ENCODE measurements at regions not wholly inside any gene's neighbourhood (a gene's known extent, or its start where the extent isn't known, plus 50 kb on each side); places are given as distances from the start of the nearest gene placed in this dataset.
"Not testable (repeated sequence)": the region's sequence is repeated elsewhere in the genome, so short reads cannot be mapped to it uniquely, and the experiment has no call there.

DNA sequence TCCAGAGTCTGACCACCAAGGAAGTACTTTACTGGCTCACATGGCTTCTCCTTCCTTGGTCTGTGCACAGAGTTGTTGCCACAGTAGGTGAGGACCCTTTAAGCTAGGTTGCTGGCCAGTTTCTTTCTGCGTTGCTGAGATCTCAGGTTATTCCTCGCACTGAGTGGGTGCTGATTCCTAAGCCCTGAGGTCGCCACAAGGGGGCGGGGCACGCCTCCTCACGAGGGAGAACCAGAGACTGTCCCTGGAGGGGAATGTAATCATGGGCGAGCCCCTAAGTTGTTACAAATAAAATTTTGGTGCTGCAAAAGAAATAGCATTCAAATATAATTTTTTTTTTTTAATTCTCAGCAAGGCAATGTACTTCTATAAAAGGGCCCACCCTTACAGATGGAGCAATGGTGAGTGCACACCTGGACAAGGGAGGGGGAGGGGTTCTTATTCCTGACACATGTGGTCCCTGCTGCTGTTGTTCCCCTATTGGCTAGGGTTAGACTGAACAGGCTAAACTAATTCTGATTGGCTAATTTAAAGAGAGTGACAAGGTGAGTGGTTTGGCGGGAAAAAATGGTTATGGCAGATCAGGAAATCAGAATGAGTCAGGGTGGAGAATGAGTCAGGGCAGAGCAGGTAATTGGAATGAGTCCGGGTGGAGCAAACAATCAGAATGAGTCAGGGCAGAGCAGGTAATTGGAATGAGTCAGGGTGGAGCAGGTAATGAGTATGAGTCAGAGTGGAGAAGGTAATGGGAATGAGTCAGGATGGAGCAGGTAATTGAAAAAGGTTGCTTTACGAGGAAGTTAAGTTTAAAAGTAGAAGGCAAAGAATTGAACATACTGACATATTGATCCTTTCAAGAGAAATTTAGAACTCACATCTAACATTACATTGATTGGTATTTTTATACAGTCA is 107.5 kb downstream of the VSIG4 start:
- no peak for TF ChIP-seq CTCF (IDR thresholded peaks at IDR 0.05; ENCODE audit: unreplicated experiment)
- Mint-ChIP-seq H3K27me3 (ENCODE audit: low read depth) (no peaks in the 10 kb centered on the region), H3K4me3 (no peak overlapping the region), H3K27ac (no peak overlapping the region), H3K4me1 (no peaks in the 10 kb centered on the region), H3K36me3 (no peaks in the 10 kb centered on the region), H3K9me3 (peaks cover 40% of the 10 kb centered on the region)
- DNase-seq (ENCODE audit: low spot score in 2 of 2, unreplicated experiment in 2 of 2) = no peak

DNA sequence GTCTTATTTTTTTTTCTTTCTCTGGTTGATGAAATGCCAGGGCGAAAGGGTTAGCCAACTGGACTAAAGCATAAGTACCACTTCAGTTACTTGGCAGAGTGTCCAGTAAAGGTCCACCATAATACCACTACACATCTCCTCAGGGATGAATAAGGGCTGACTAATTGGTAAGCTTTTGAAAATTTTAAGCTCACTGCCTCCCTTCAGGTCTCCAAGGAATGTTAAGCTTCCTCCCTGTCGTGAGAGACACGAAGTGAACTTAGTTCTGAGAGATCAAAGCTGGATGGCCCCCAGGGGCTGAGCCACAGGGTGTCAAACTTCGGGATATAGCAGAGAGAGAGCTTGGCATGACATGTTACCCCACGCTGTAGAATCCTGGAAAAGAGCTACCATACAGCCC is 111.4 kb downstream of the VSIG4 start:
- DNase-seq (ENCODE audit: low spot score in 2 of 2, unreplicated experiment in 2 of 2) = no peak
- TF ChIP-seq CTCF (IDR thresholded peaks at IDR 0.05; ENCODE audit: unreplicated experiment) = no peak
- no peaks in the 10 kb centered on the region for H3K36me3 Mint-ChIP-seq
- peaks cover 52% of the 10 kb centered on the region for H3K9me3 Mint-ChIP-seq
- no peak overlapping the region for H3K4me3 Mint-ChIP-seq
- H3K27ac Mint-ChIP-seq = no peak overlapping the region
- H3K4me1 Mint-ChIP-seq = no peaks in the 10 kb centered on the region
- H3K27me3 Mint-ChIP-seq (ENCODE audit: low read depth) = no peaks in the 10 kb centered on the region

- not testable (repeated sequence) for DNase-seq (ENCODE audit: low spot score in 2 of 2, unreplicated experiment in 2 of 2); H3K36me3 Mint-ChIP-seq; H3K27ac Mint-ChIP-seq; H3K4me3 Mint-ChIP-seq; H3K27me3 Mint-ChIP-seq (ENCODE audit: low read depth); H3K4me1 Mint-ChIP-seq
- peaks cover 52% of the 10 kb centered on the region for H3K9me3 Mint-ChIP-seq
Measured at GRCh38 chrX:65927386-65927785, 112.5 kb downstream of the VSIG4 start.

DNA sequence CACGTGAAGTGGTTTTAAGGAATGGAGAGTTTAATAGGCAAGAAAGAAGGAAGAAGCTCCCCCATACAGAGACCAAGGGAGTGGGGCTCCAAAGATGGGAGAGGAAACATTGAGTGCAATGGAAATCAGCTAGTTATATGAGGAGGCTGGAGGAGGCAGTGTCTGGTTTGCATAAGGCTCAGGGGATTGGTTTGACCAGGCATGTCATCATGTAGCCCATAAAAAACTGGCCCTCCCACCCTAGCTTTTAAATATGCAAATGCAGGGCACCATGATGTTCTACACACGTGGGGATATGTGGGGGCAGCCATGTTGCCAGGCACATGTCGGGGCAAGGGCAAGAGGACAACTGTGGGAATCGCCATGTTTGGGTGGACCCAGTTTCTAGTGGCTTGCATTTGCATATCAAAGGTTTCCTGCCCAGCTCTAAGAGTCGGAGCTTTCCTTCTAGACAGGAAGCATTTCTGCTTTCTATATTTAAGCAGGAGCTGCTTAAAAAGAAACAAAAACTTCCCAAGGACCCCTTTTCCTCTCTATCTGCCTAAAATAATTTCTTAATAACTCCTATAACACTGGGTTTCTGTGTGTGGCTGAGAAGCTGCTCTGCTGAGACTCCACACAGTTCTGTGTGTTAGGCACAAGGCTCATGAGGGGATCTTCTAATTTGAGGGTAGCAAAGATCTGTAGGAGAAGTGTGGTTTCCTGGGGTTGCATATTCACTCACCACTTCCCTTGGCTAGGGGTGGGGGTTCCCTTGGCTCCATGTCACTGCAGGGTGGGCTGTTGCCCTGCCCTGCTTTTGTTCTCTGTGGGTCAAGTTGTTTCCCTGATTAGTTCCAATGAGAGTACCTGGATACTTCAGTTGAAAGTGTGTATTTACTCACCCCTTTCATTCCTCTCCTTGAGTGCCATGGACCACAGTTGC is 113.5 kb downstream of the VSIG4 start:
- no peak overlapping the region for H3K27ac Mint-ChIP-seq
- H3K27me3 Mint-ChIP-seq (ENCODE audit: low read depth) = no peaks in the 10 kb centered on the region
- no peak for TF ChIP-seq CTCF (IDR thresholded peaks at IDR 0.05; ENCODE audit: unreplicated experiment)
- no peak overlapping the region for H3K4me3 Mint-ChIP-seq
- no peak for DNase-seq (ENCODE audit: low spot score in 2 of 2, unreplicated experiment in 2 of 2)
- H3K9me3 Mint-ChIP-seq = peaks cover 49% of the 10 kb centered on the region
- no peaks in the 10 kb centered on the region for H3K4me1 Mint-ChIP-seq
- H3K36me3 Mint-ChIP-seq = no peaks in the 10 kb centered on the region

- no peak for TF ChIP-seq CTCF (IDR thresholded peaks at IDR 0.05; ENCODE audit: unreplicated experiment)
- Mint-ChIP-seq H3K27ac (no peak overlapping the region), H3K36me3 (no peaks in the 10 kb centered on the region), H3K9me3 (peaks cover 52% of the 10 kb centered on the region), H3K4me3 (no peak overlapping the region), H3K27me3 (ENCODE audit: low read depth) (no peaks in the 10 kb centered on the region), H3K4me1 (no peaks in the 10 kb centered on the region)
- DNase-seq (ENCODE audit: low spot score in 2 of 2, unreplicated experiment in 2 of 2) = no peak
Measured at GRCh38 chrX:65925592-65925991, 114.3 kb downstream of the VSIG4 start.

- Mint-ChIP-seq H3K4me1 (peaks cover 5% of the 10 kb centered on the region), H3K9me3 (peaks cover 51% of the 10 kb centered on the region), H3K27me3 (ENCODE audit: low read depth) (no peaks in the 10 kb centered on the region), H3K36me3 (no peaks in the 10 kb centered on the region), H3K27ac (no peak overlapping the region), H3K4me3 (no peak overlapping the region)
- TF ChIP-seq CTCF (IDR thresholded peaks at IDR 0.05; ENCODE audit: unreplicated experiment) = no peak
- no peak for DNase-seq (ENCODE audit: low spot score in 2 of 2, unreplicated experiment in 2 of 2)
Measured at GRCh38 chrX:65925005-65925404, 114.9 kb downstream of the VSIG4 start.

All from mesothelial cell of epicardium (in vitro differentiated cells).